ENCODE measurements at regions not wholly inside any gene's neighbourhood (a gene's known extent, or its start where the extent isn't known, plus 50 kb on each side); places are given as distances from the start of the nearest gene placed in this dataset.

- DNase-seq (ENCODE audit: low read depth in 4 of 4, low spot score in 2 of 4), result no peak
Measured at GRCh38 chr7:85475071-85475470, 288.2 kb upstream of the SEMA3D start.

GRCh38 chr7:85474234-85474633 is 287.4 kb upstream of the SEMA3D start:
- DNase-seq (ENCODE audit: low read depth in 4 of 4, low spot score in 2 of 4), result no peak

GRCh38 chr7:85471740-85472139 is 284.9 kb upstream of the SEMA3D start:
- no peak for DNase-seq (ENCODE audit: low read depth in 4 of 4, low spot score in 2 of 4)

- no peak for DNase-seq (ENCODE audit: low read depth in 4 of 4, low spot score in 2 of 4)
Measured at GRCh38 chr7:85471307-85471706, 284.5 kb upstream of the SEMA3D start.

GRCh38 chr7:85469446-85470010 is 282.7 kb upstream of the SEMA3D start:
- DNase-seq (ENCODE audit: low read depth in 4 of 4, low spot score in 2 of 4), result no peak

- DNase-seq (ENCODE audit: low read depth in 4 of 4, low spot score in 2 of 4), result no peak
Measured at GRCh38 chr7:85464042-85464651, 277.3 kb upstream of the SEMA3D start.

GRCh38 chr7:85462671-85463070 is 275.8 kb upstream of the SEMA3D start:
- no peak for DNase-seq (ENCODE audit: low read depth in 4 of 4, low spot score in 2 of 4)

- DNase-seq (ENCODE audit: low read depth in 4 of 4, low spot score in 2 of 4), result no peak
Measured at GRCh38 chr7:85457911-85458310, 271.1 kb upstream of the SEMA3D start.

- DNase-seq (ENCODE audit: low read depth in 4 of 4, low spot score in 2 of 4), result no peak
Measured at GRCh38 chr7:85456254-85456653, 269.4 kb upstream of the SEMA3D start.

- no peak for DNase-seq (ENCODE audit: low read depth in 4 of 4, low spot score in 2 of 4)
Measured at GRCh38 chr7:85454904-85455303, 268.0 kb upstream of the SEMA3D start.

- DNase-seq (ENCODE audit: low read depth in 4 of 4, low spot score in 2 of 4), result no peak
Measured at GRCh38 chr7:85452674-85453073, 265.8 kb upstream of the SEMA3D start.

- DNase-seq (ENCODE audit: low read depth in 4 of 4, low spot score in 2 of 4), result no peak
Measured at GRCh38 chr7:85449478-85449877, 262.6 kb upstream of the SEMA3D start.

GRCh38 chr7:85447004-85447403 is 260.1 kb upstream of the SEMA3D start:
- DNase-seq (ENCODE audit: low read depth in 4 of 4, low spot score in 2 of 4), result no peak

- no peak for DNase-seq (ENCODE audit: low read depth in 4 of 4, low spot score in 2 of 4)
Measured at GRCh38 chr7:85426487-85426960, 239.7 kb upstream of the SEMA3D start.

- no peak for DNase-seq (ENCODE audit: low read depth in 4 of 4, low spot score in 2 of 4)
Measured at GRCh38 chr7:85424298-85424697, 237.4 kb upstream of the SEMA3D start.

- DNase-seq (ENCODE audit: low read depth in 4 of 4, low spot score in 2 of 4), result no peak
Measured at GRCh38 chr7:85423209-85423895, 236.5 kb upstream of the SEMA3D start.

GRCh38 chr7:85415743-85416142 is 228.9 kb upstream of the SEMA3D start:
- no peak for DNase-seq (ENCODE audit: low read depth in 4 of 4, low spot score in 2 of 4)

GRCh38 chr7:85413718-85414117 is 226.9 kb upstream of the SEMA3D start:
- DNase-seq (ENCODE audit: low read depth in 4 of 4, low spot score in 2 of 4), result no peak

GRCh38 chr7:85412912-85413311 is 226.1 kb upstream of the SEMA3D start:
- DNase-seq (ENCODE audit: low read depth in 4 of 4, low spot score in 2 of 4), result no peak

GRCh38 chr7:85407391-85407790 is 220.5 kb upstream of the SEMA3D start:
- DNase-seq (ENCODE audit: low read depth in 4 of 4, low spot score in 2 of 4), result no peak

GRCh38 chr7:85405016-85405902 is 218.4 kb upstream of the SEMA3D start:
- DNase-seq (ENCODE audit: low read depth in 4 of 4, low spot score in 2 of 4), result no peak
